Gastrocnemius medialis (tissue), 4 donors: ENCODE measurements at regions not wholly inside any gene's neighbourhood (a gene's known extent, or its start where the extent isn't known, plus 50 kb on each side); places are given as distances from the start of the nearest gene placed in this dataset.

Experiments
- ATAC-seq, 2 donors: fragments of 150-250 bp; one replicate each; pipeline ENCODE4 v1.9.1; 2016
- DNase-seq, 2 donors: peaks; one replicate each; pipeline ENCODE4 v3.0.0-alpha.2; 2019
- H3K27ac ChIP-seq, 4 donors: fragments of 200-600 bp; sonication (generic); 1 replicate in 1 of 4; 2 replicates in 3 of 4; pipeline ENCODE4 v1.5.1; 2016 to 2018; ENCODE audit warnings: mild to moderate bottlenecking in 2 of 4, moderate library complexity in 1 of 4
- H3K27me3 ChIP-seq, 3 donors: fragments of 200-600 bp; sonication (generic) in 2 of 3; 1 replicate in 1 of 3; 2 replicates in 2 of 3; pipeline versions ENCODE4 v1.5.1 to v1.6.0; 2016 to 2019; ENCODE audit warnings: mild to moderate bottlenecking in 1 of 3, moderate library complexity in 1 of 3
- H3K36me3 ChIP-seq, 2 donors: fragments of 200-600 bp; sonication (generic) in 1 of 2; one replicate each; pipeline ENCODE4 v1.5.1; 2017 to 2018
- H3K4me1 ChIP-seq, 2 donors: fragments of 200-600 bp; sonication (generic) in 1 of 2; one replicate each; pipeline ENCODE4 v1.5.1; 2016 to 2017; ENCODE audit warnings: mild to moderate bottlenecking in 2 of 2
- H3K4me3 ChIP-seq, 4 donors: fragments of 200-600 bp; sonication (generic) in 3 of 4; 1 replicate in 1 of 4; 2 replicates in 3 of 4; pipeline ENCODE4 v1.5.1; 2016 to 2019; ENCODE audit warnings: mild to moderate bottlenecking in 2 of 4
- H3K9me3 ChIP-seq, 3 donors: fragments of 200-600 bp; sonication (generic) in 2 of 3; 1 replicate in 1 of 3; 2 replicates in 2 of 3; pipeline ENCODE4 v1.5.1; 2016 to 2019
- CTCF ChIP-seq, 5 experiments: fragments of 450-650 bp in 3 of 5; fragments of 200-600 bp in 2 of 5; sonication (generic) in 2 of 5; IDR thresholded peaks in 4 of 5; conservative IDR thresholded peaks in 1 of 5; 1 replicate in 4 of 5; 2 replicates in 1 of 5; pipeline ENCODE4 v1.5.1; 2016 to 2019; ENCODE audit warnings: antibody characterized with exemption in 5 of 5, mild to moderate bottlenecking in 3 of 5, moderate library complexity in 3 of 5
- POLR2A ChIP-seq, 2 donors: fragments of 450-650 bp; IDR thresholded peaks; one replicate each; pipeline ENCODE4 v1.6.1; 2017; ENCODE audit warnings: antibody characterized with exemption in 2 of 2, mild to moderate bottlenecking in 2 of 2, moderate library complexity in 2 of 2
- in situ Hi-C, 4 donors: fragments of 200-750 bp; cut with MboI; loops; one replicate each; pipeline versions ENCODE4 v1.15.0 to v1.8.0; 2017; ENCODE audit warnings: low sequenced_read_pairs in 4 of 4
- intact Hi-C: fragments of 100-400 bp; cut with DNase I; formaldehyde crosslinking; loops from one replicate; pipeline ENCODE4 v1.15.1; 2023; ENCODE audit warnings: low total_unique reads

GRCh38 chr4:62960415-62960814, 1448.8 kb downstream of the TECRL start:
- Histone ChIP-seq H3K27ac (no peak overlapping the region), H3K4me3 (no peak overlapping the region), H3K9me3 (no peaks in the 10 kb centered on the region), H3K36me3 (no peaks in the 10 kb centered on the region), H3K4me1 (no peaks in the 10 kb centered on the region), H3K27me3 (no peaks in the 10 kb centered on the region)
- DNase-seq (no peak), ATAC-seq (no peak)
- in situ Hi-C loops = no loop called here
- intact Hi-C loops = no loop called here
- TF ChIP-seq POLR2A (IDR thresholded peaks at IDR 0.05) = no peak
- no peak for TF ChIP-seq CTCF (IDR thresholded peaks at IDR 0.05 in 4 of 5, conservative IDR thresholded peaks at IDR 0.05 in 1 of 5)

- H3K27ac ChIP-seq = no peak overlapping the region
- ATAC-seq (no peak), DNase-seq (no peak)
- no peaks in the 10 kb centered on the region for H3K9me3 ChIP-seq
- TF ChIP-seq POLR2A (IDR thresholded peaks at IDR 0.05) (no peak), CTCF (IDR thresholded peaks at IDR 0.05 in 4 of 5, conservative IDR thresholded peaks at IDR 0.05 in 1 of 5) (no peak)
- H3K4me3 ChIP-seq = no peak overlapping the region
- no peaks in the 10 kb centered on the region for H3K36me3 ChIP-seq
- in situ Hi-C loops (no loop called here), intact Hi-C loops (no loop called here)
- H3K27me3 ChIP-seq = no peaks in the 10 kb centered on the region
- H3K4me1 ChIP-seq = no peaks in the 10 kb centered on the region
Measured at GRCh38 chr4:62953752-62954151, 1455.5 kb downstream of the TECRL start.

DNA sequence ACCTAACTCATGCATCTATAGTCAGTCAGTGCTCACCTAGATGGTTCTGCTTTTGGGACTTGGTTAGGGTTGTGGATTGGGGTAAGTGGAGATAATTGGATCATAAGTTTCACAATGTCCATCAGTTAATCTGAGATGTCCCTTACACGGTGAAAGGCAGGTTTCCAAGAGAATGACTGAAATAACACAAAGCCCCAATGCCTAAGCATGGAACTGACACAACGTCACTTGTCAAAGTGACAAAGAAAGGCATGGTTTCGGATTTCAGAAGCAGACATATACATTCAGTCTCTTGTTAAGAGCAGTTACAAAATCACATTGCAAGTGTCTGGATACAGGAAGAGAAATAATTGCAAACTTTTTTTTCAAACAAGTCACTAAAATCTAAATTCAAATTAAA, 1456.9 kb downstream of the TECRL start:
- intact Hi-C loops (no loop called here), in situ Hi-C loops (no loop called here)
- peaks cover 0 to 4% of the 10 kb centered on the region in 2 donors for H3K4me1 ChIP-seq
- DNase-seq (no peak), ATAC-seq (no peak)
- no peaks in the 10 kb centered on the region for H3K27me3 ChIP-seq
- no peak for TF ChIP-seq POLR2A (IDR thresholded peaks at IDR 0.05)
- no peak for TF ChIP-seq CTCF (IDR thresholded peaks at IDR 0.05 in 4 of 5, conservative IDR thresholded peaks at IDR 0.05 in 1 of 5)
- H3K4me3 ChIP-seq = no peak overlapping the region
- H3K9me3 ChIP-seq = no peaks in the 10 kb centered on the region
- H3K27ac ChIP-seq = no peak overlapping the region
- no peaks in the 10 kb centered on the region for H3K36me3 ChIP-seq

DNA sequence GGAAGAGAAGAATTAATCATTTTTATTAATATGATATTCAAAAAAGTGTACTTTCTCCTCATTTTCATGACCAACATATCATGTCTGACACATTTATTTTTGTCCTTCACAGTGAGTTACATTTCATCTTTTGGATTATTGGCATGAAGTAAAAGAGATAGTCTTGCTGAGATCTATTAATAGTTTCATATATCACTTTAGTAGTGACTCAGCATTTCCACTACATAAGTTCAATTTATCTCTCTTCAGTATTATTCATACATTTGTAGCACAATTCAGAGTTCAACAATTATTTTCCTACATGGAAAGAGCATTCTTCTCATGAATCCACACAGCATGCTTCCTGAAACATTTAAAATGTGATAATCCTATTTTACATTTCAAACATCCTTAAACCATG, 1461.1 kb downstream of the TECRL start:
- H3K4me1 ChIP-seq = peaks cover 0 to 10% of the 10 kb centered on the region in 2 donors
- ATAC-seq (no peak), DNase-seq (no peak)
- TF ChIP-seq POLR2A (IDR thresholded peaks at IDR 0.05) (no peak), CTCF (IDR thresholded peaks at IDR 0.05 in 4 of 5, conservative IDR thresholded peaks at IDR 0.05 in 1 of 5) (no peak)
- no peak overlapping the region for H3K27ac ChIP-seq
- H3K9me3 ChIP-seq = no peaks in the 10 kb centered on the region
- H3K4me3 ChIP-seq = no peak overlapping the region
- in situ Hi-C loops (no loop called here), intact Hi-C loops (no loop called here)
- H3K36me3 ChIP-seq = no peaks in the 10 kb centered on the region
- no peaks in the 10 kb centered on the region for H3K27me3 ChIP-seq

- no peak overlapping the region for H3K4me3 ChIP-seq
- no peaks in the 10 kb centered on the region for H3K9me3 ChIP-seq
- intact Hi-C loops (no loop called here), in situ Hi-C loops (no loop called here)
- no peak for DNase-seq
- TF ChIP-seq POLR2A (IDR thresholded peaks at IDR 0.05) = no peak
- TF ChIP-seq CTCF (IDR thresholded peaks at IDR 0.05 in 4 of 5, conservative IDR thresholded peaks at IDR 0.05 in 1 of 5) = no peak
- no peaks in the 10 kb centered on the region for H3K4me1 ChIP-seq
- H3K27me3 ChIP-seq = no peaks in the 10 kb centered on the region
- no peak overlapping the region for H3K27ac ChIP-seq
- ATAC-seq = no peak
- H3K36me3 ChIP-seq = no peaks in the 10 kb centered on the region
Measured at GRCh38 chr4:62940229-62940628, 1469.0 kb downstream of the TECRL start.
